Osteoblast (primary cell): ENCODE measurements at regions not wholly inside any gene's neighbourhood (a gene's known extent, or its start where the extent isn't known, plus 50 kb on each side); places are given as distances from the start of the nearest gene placed in this dataset.

Experiments
- DNase-seq: peaks from one replicate; pipeline ENCODE4 v3.0.0; 2011; ENCODE audit warnings: low spot score, mixed read lengths; ENCODE audit not compliant: insufficient read length; ENCODE audit errors: missing footprints
- H2AFZ ChIP-seq: 2 replicates; pipeline ENCODE4 v1.6.0; 2011; ENCODE audit warnings: mild to moderate bottlenecking, low read length
- H3K27ac ChIP-seq: 2 replicates; pipeline ENCODE4 v1.5.1; 2011; ENCODE audit warnings: mild to moderate bottlenecking, low read depth, low read length, moderate library complexity
- H3K27me3 ChIP-seq: 2 replicates; pipeline ENCODE4 v1.6.0; 2012; ENCODE audit warnings: mild to moderate bottlenecking, control low read depth, inconsistent platforms, low read length, moderate library complexity; ENCODE audit not compliant: insufficient read depth
- H3K36me3 ChIP-seq: 2 replicates; pipeline ENCODE4 v1.5.1; 2011; ENCODE audit warnings: mild to moderate bottlenecking, low read length, control low read depth, moderate library complexity; ENCODE audit not compliant: insufficient read depth
- H3K4me1 ChIP-seq: 2 replicates; pipeline ENCODE4 v1.5.1; 2011; ENCODE audit warnings: mild to moderate bottlenecking, low read length, control low read depth, moderate library complexity; ENCODE audit not compliant: insufficient read depth
- H3K4me2 ChIP-seq: 2 replicates; pipeline ENCODE4 v1.6.0; 2011; ENCODE audit warnings: mild to moderate bottlenecking, low read length; ENCODE audit not compliant: insufficient read depth
- H3K4me3 ChIP-seq: fragments of 200-600 bp; sonication (generic); 3 replicates; pipeline ENCODE4 v1.5.1; 2012; ENCODE audit warnings: mild to moderate bottlenecking, low read length, inconsistent platforms; ENCODE audit not compliant: insufficient read depth
- H3K79me2 ChIP-seq: 2 replicates; pipeline ENCODE4 v1.6.0; 2012; ENCODE audit warnings: mild to moderate bottlenecking, low read length, control low read depth, inconsistent platforms; ENCODE audit not compliant: insufficient read depth
- H3K9me3 ChIP-seq: 2 replicates; pipeline ENCODE4 v1.5.1; 2011; ENCODE audit warnings: low read depth, low read length, control low read depth
- H4K20me1 ChIP-seq: 2 replicates; pipeline ENCODE4 v1.6.0; 2012; ENCODE audit warnings: mild to moderate bottlenecking, low read length, control low read depth; ENCODE audit not compliant: insufficient read depth
- CTCF ChIP-seq: IDR thresholded peaks from 2 replicates; pipeline ENCODE4 v1.5.1; 2011; ENCODE audit warnings: mild to moderate bottlenecking, low read depth, low read length, moderate library complexity; ENCODE audit errors: extremely low read depth

GRCh38 chr10:117458571-117458970, 83.3 kb upstream of the PDZD8 start:
- H4K20me1 ChIP-seq: no peaks in the 10 kb centered on the region

GRCh38 chr10:117457932-117458331, 82.7 kb upstream of the PDZD8 start:
- Histone ChIP-seq H2AFZ (no peak overlapping the region), H3K9me3 (peaks cover under 1% of the 10 kb centered on the region), H3K27ac (no peak overlapping the region), H3K4me2 (no peak overlapping the region), H4K20me1 (no peaks in the 10 kb centered on the region), H3K79me2 (no peaks in the 10 kb centered on the region), H3K36me3 (no peaks in the 10 kb centered on the region), H3K27me3 (no peaks in the 10 kb centered on the region), H3K4me3 (no peak overlapping the region), H3K4me1 (peaks cover 38% of the 10 kb centered on the region)
- no peak for DNase-seq
- no peak for TF ChIP-seq CTCF

More at GRCh38 chr10:117458571-117458970, 83.3 kb upstream of the PDZD8 start:
- Histone ChIP-seq H3K79me2 (no peaks in the 10 kb centered on the region), H2AFZ (no peak overlapping the region), H3K27me3 (no peaks in the 10 kb centered on the region), H3K4me1 (peaks cover 39% of the 10 kb centered on the region), H3K4me2 (no peak overlapping the region), H3K36me3 (no peaks in the 10 kb centered on the region), H3K4me3 (no peak overlapping the region), H3K9me3 (peaks cover 6% of the 10 kb centered on the region), H3K27ac (no peak overlapping the region)
- TF ChIP-seq CTCF: no peak
- peak; percentile 36 for DNase-seq

- H3K4me3 ChIP-seq: no peak overlapping the region
- no peaks in the 10 kb centered on the region for H3K9me3 ChIP-seq
- no peaks in the 10 kb centered on the region for H3K79me2 ChIP-seq
- H3K27me3 ChIP-seq: no peaks in the 10 kb centered on the region
- TF ChIP-seq CTCF: no peak
- no peak for DNase-seq
- H3K4me1 ChIP-seq: peaks cover 32% of the 10 kb centered on the region
- H4K20me1 ChIP-seq: no peaks in the 10 kb centered on the region
- no peak overlapping the region for H3K4me2 ChIP-seq
- no peaks in the 10 kb centered on the region for H3K36me3 ChIP-seq
- no peak overlapping the region for H2AFZ ChIP-seq
- no peak overlapping the region for H3K27ac ChIP-seq
Observed at GRCh38 chr10:117457071-117457810, 82.0 kb upstream of the PDZD8 start.

GRCh38 chr10:117455346-117455745, 80.1 kb upstream of the PDZD8 start:
- Histone ChIP-seq H3K79me2 (no peaks in the 10 kb centered on the region), H3K9me3 (no peaks in the 10 kb centered on the region), H3K27ac (no peak overlapping the region), H3K4me1 (peaks cover 16% of the 10 kb centered on the region), H3K36me3 (no peaks in the 10 kb centered on the region), H3K4me2 (no peak overlapping the region), H4K20me1 (no peaks in the 10 kb centered on the region), H3K4me3 (no peak overlapping the region), H3K27me3 (no peaks in the 10 kb centered on the region), H2AFZ (no peak overlapping the region)
- no peak for TF ChIP-seq CTCF
- DNase-seq: peak; percentile 67
